Body of pancreas (tissue), 4 donors: ENCODE measurements at regions not wholly inside any gene's neighbourhood (a gene's known extent, or its start where the extent isn't known, plus 50 kb on each side); places are given as distances from the start of the nearest gene placed in this dataset.

Source experiments
- POLR2A ChIP-seq, 3 donors: fragments of 450-650 bp; IDR thresholded peaks; one replicate each; pipeline ENCODE4 v1.6.1; 2016; ENCODE audit warnings: antibody characterized with exemption in 3 of 3, mild to moderate bottlenecking in 2 of 3
- TF ChIP-seq, protein P1 (sequence below), 7 experiments: fragments of 450-650 bp in 4 of 7; fragments of 200-600 bp in 3 of 7; sonication (generic) in 3 of 7; IDR thresholded peaks; one replicate each; pipeline ENCODE4 v1.5.1; 2016 to 2019; ENCODE audit warnings: antibody characterized with exemption in 7 of 7

GRCh38 chr2:225893151-225893550 is 493.6 kb downstream of the NYAP2 start:
- no peak for TF ChIP-seq POLR2A (IDR thresholded peaks at IDR 0.05)
- TF ChIP-seq, protein P1, sequence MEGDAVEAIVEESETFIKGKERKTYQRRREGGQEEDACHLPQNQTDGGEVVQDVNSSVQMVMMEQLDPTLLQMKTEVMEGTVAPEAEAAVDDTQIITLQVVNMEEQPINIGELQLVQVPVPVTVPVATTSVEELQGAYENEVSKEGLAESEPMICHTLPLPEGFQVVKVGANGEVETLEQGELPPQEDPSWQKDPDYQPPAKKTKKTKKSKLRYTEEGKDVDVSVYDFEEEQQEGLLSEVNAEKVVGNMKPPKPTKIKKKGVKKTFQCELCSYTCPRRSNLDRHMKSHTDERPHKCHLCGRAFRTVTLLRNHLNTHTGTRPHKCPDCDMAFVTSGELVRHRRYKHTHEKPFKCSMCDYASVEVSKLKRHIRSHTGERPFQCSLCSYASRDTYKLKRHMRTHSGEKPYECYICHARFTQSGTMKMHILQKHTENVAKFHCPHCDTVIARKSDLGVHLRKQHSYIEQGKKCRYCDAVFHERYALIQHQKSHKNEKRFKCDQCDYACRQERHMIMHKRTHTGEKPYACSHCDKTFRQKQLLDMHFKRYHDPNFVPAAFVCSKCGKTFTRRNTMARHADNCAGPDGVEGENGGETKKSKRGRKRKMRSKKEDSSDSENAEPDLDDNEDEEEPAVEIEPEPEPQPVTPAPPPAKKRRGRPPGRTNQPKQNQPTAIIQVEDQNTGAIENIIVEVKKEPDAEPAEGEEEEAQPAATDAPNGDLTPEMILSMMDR (IDR thresholded peaks at IDR 0.05), result no peak
